H1 (cell line): ENCODE measurements at regions not wholly inside any gene's neighbourhood (a gene's known extent, or its start where the extent isn't known, plus 50 kb on each side); places are given as distances from the start of the nearest gene placed in this dataset.

Experiments used
- CTCF ChIA-PET: fragments of 300-600 bp; sonication (Branson Sonifier 250); formaldehyde crosslinking; loops from one replicate; lab custom pipeline; 2021; ENCODE audit not compliant: partially characterized antibody; lab: Charles Lee
- POLR2A ChIA-PET: fragments of 300-600 bp; sonication (Branson Sonifier 250); formaldehyde crosslinking; loops from one replicate; lab custom pipeline; 2021; ENCODE audit warnings: inconsistent platforms; ENCODE audit not compliant: partially characterized antibody; lab: Charles Lee
- DNase-seq, 2 experiments: peaks; one replicate each; pipeline versions ENCODE4 v3.0.0 to v3.0.0-alpha.2; 2010 to 2022; ENCODE audit warnings: low spot score in 2 of 2, low read depth in 1 of 2, mixed read lengths in 1 of 2
- FAIRE-seq: peaks from 2 replicates; lab custom pipeline; 2011; peaks lifted over from hg19 to GRCh38; lab: Jason Lieb, UNC
- H2AFZ ChIP-seq: 2 replicates; pipeline ENCODE4 v1.8.1; 2012; ENCODE audit warnings: low read length, inconsistent platforms
- H2AK5ac ChIP-seq: 2 replicates; pipeline ENCODE4 v1.6.1; 2013; ENCODE audit warnings: low read depth, low read length
- H2BK120ac ChIP-seq: replicated peaks from 2 replicates; pipeline ENCODE3; 2013; ENCODE audit warnings: low read depth, low read length, inconsistent platforms
- H2BK12ac ChIP-seq: 2 replicates; pipeline ENCODE4 v1.6.1; 2013; ENCODE audit warnings: low read depth, low read length
- H2BK15ac ChIP-seq: 2 replicates; pipeline ENCODE4 v1.6.1; 2013; ENCODE audit warnings: low read length
- H2BK20ac ChIP-seq: 2 replicates; pipeline ENCODE4 v1.6.1; 2013; ENCODE audit warnings: low read length
- H2BK5ac ChIP-seq: 2 replicates; pipeline ENCODE4 v1.6.1; 2013; ENCODE audit warnings: low read depth, low read length
- H3K14ac ChIP-seq: 2 replicates; pipeline ENCODE4 v1.6.1; 2013; ENCODE audit warnings: inconsistent platforms; ENCODE audit not compliant: insufficient read length
- H3K18ac ChIP-seq: 2 replicates; pipeline ENCODE4 v1.6.1; 2013; ENCODE audit warnings: low read length; ENCODE audit errors: extremely low read depth
- H3K23ac ChIP-seq: 2 replicates; pipeline ENCODE4 v1.6.1; 2013; ENCODE audit warnings: inconsistent platforms; ENCODE audit not compliant: insufficient read length
- H3K23me2 ChIP-seq: 2 replicates; pipeline ENCODE4 v1.6.1; 2013; ENCODE audit warnings: low read depth, low read length
- H3K27ac ChIP-seq: 2 replicates; pipeline ENCODE4 v1.6.1; 2011; ENCODE audit warnings: low read depth, low read length, inconsistent platforms
- H3K27me3 ChIP-seq, 4 experiments: replicated peaks in 1 of 4; 1 replicate in 1 of 4; 2 replicates in 3 of 4; pipeline versions ENCODE4 v1.6.1 to v1.8.1; 2011 to 2013; ENCODE audit warnings: low read length in 3 of 4, mild to moderate bottlenecking in 3 of 4, inconsistent platforms in 2 of 4, mixed read lengths in 2 of 4, moderate library complexity in 1 of 4; ENCODE audit not compliant: control insufficient read depth in 3 of 4, insufficient read depth in 3 of 4; ENCODE audit errors: extremely low read depth in 1 of 4
- H3K36me3 ChIP-seq, 4 experiments: 2 replicates each; pipeline versions ENCODE4 v1.6.1 to v1.8.1; 2011 to 2013; ENCODE audit warnings: mild to moderate bottlenecking in 4 of 4, low read length in 3 of 4, moderate library complexity in 2 of 4, control low read depth in 1 of 4, inconsistent platforms in 1 of 4; ENCODE audit not compliant: insufficient read depth in 4 of 4, control insufficient read depth in 2 of 4
- H3K4ac ChIP-seq: replicated peaks from 2 replicates; pipeline ENCODE3; 2013; ENCODE audit warnings: low read length, low read depth, mixed read lengths, inconsistent platforms; ENCODE audit not compliant: insufficient read length
- H3K4me1 ChIP-seq, 4 experiments: replicated peaks in 1 of 4; 1 replicate in 1 of 4; 2 replicates in 3 of 4; pipeline versions ENCODE4 v1.6.1 to v1.8.1; 2011 to 2013; ENCODE audit warnings: low read length in 3 of 4, inconsistent platforms in 2 of 4, mixed read lengths in 1 of 4; ENCODE audit not compliant: insufficient read depth in 4 of 4, control insufficient read depth in 3 of 4
- H3K4me2 ChIP-seq, 2 experiments: 2 replicates each; pipeline versions ENCODE4 v1.6.1 to v1.8.1; 2011 to 2013; ENCODE audit warnings: low read depth in 2 of 2, low read length in 2 of 2, control low read depth in 1 of 2, inconsistent platforms in 1 of 2, mild to moderate bottlenecking in 1 of 2; ENCODE audit not compliant: insufficient read depth in 1 of 2
- H3K4me3 ChIP-seq, 4 experiments: fragments of 200-600, 300-600 bp in 1 of 4; sonication (generic), shearing (Covaris generic), sonication (Bioruptor Twin) in 1 of 4; 2 replicates each; pipeline versions ENCODE4 v1.5.1 to v1.8.1; 2011 to 2016; ENCODE audit warnings: low read length in 4 of 4, low read depth in 3 of 4, control low read depth in 2 of 4, inconsistent platforms in 2 of 4, mild to moderate bottlenecking in 2 of 4, mixed read lengths in 1 of 4, moderate library complexity in 1 of 4; ENCODE audit not compliant: insufficient read depth in 2 of 4; ENCODE audit errors: extremely low read depth in 1 of 4
- H3K56ac ChIP-seq: replicated peaks from 2 replicates; pipeline ENCODE3; 2013; ENCODE audit warnings: low read depth, mild to moderate bottlenecking, mixed read lengths, low read length, inconsistent platforms; ENCODE audit not compliant: insufficient read length
- H3K79me1 ChIP-seq: 2 replicates; pipeline ENCODE4 v1.6.1; 2013; ENCODE audit warnings: low read depth, low read length, control low read depth
- H3K79me2 ChIP-seq, 2 experiments: 2 replicates each; pipeline versions ENCODE4 v1.6.1 to v1.8.1; 2012 to 2013; ENCODE audit warnings: low read length in 2 of 2, mild to moderate bottlenecking in 2 of 2, inconsistent platforms in 1 of 2; ENCODE audit not compliant: insufficient read depth in 2 of 2, control insufficient read depth in 1 of 2
- H3K9ac ChIP-seq, 4 experiments: replicated peaks in 1 of 4; 1 replicate in 1 of 4; 2 replicates in 3 of 4; pipeline versions ENCODE4 v1.6.1 to v1.8.1; 2011 to 2013; ENCODE audit warnings: low read depth in 3 of 4, low read length in 3 of 4, control low read depth in 2 of 4, mild to moderate bottlenecking in 2 of 4, moderate library complexity in 2 of 4, inconsistent platforms in 1 of 4; ENCODE audit errors: extremely low read depth in 1 of 4
- H3K9me3 ChIP-seq, 2 experiments: 2 replicates each; pipeline versions ENCODE4 v1.6.1 to v1.8.1; 2012 to 2013; ENCODE audit warnings: mild to moderate bottlenecking in 2 of 2, moderate library complexity in 2 of 2, control low read depth in 1 of 2, inconsistent platforms in 1 of 2, low read depth in 1 of 2, low read length in 1 of 2, mixed read lengths in 1 of 2; ENCODE audit not compliant: insufficient read depth in 2 of 2
- H4K20me1 ChIP-seq, 2 experiments: replicated peaks in 1 of 2; 2 replicates each; pipeline versions ENCODE3 to v1.8.1; 2011 to 2013; ENCODE audit warnings: inconsistent platforms in 2 of 2, low read length in 2 of 2, mild to moderate bottlenecking in 1 of 2; ENCODE audit not compliant: insufficient read depth in 2 of 2, control insufficient read depth in 1 of 2
- H4K5ac ChIP-seq: 2 replicates; pipeline ENCODE4 v1.6.1; 2013; ENCODE audit warnings: low read length, low read depth, mixed read lengths, inconsistent platforms; ENCODE audit not compliant: insufficient read length
- H4K8ac ChIP-seq: 2 replicates; pipeline ENCODE4 v1.8.0; 2013; ENCODE audit warnings: mild to moderate bottlenecking, moderate library complexity, low read length, inconsistent platforms; ENCODE audit not compliant: insufficient read depth; ENCODE audit errors: extremely low read depth
- H4K91ac ChIP-seq: replicated peaks from 2 replicates; pipeline ENCODE3; 2013; ENCODE audit warnings: low read length, mixed read lengths, inconsistent platforms; ENCODE audit not compliant: insufficient read length
- ATF2 ChIP-seq: IDR thresholded peaks from 2 replicates; pipeline ENCODE4 v1.6.1; 2012; ENCODE audit warnings: low read length, inconsistent platforms
- BCL11A ChIP-seq, 2 experiments: IDR thresholded peaks; one replicate each; pipeline ENCODE4 v1.6.1; 2011; ENCODE audit warnings: low read depth in 2 of 2, low read length in 2 of 2, mild to moderate bottlenecking in 2 of 2
- CEBPB ChIP-seq: IDR thresholded peaks from 2 replicates; pipeline ENCODE4 v1.6.1; 2012; ENCODE audit warnings: low read depth, low read length
- KDM1A ChIP-seq: fragments of 200-600, 300-600 bp; sonication (generic); IDR thresholded peaks from 2 replicates; pipeline ENCODE4 v1.7.1; 2016; ENCODE audit warnings: mild to moderate bottlenecking, low read length, borderline replicate concordance
- NRF1 ChIP-seq: IDR thresholded peaks from 2 replicates; pipeline ENCODE4 v1.6.1; 2011; ENCODE audit warnings: mild to moderate bottlenecking, low read depth, low read length, improper control_type of control experiment
- WGBS, 2 experiments: shearing (Covaris generic) in 1 of 2; methylation state at CpG; one replicate each; pipeline versions ENCODE4 v1.1.6 to v1.1.7; 2013 to 2015; ENCODE audit warnings: low lambda C conversion rate in 2 of 2, mixed read lengths in 2 of 2, inconsistent platforms in 1 of 2, low coverage in 1 of 2, missing lambda C conversion rate in 1 of 2; ENCODE audit not compliant: insufficient replicate concordance in 2 of 2, insufficient coverage in 1 of 2, insufficient read length in 1 of 2; ENCODE audit errors: extremely low coverage in 1 of 2, missing lambda C conversion rate in 1 of 2; 5-methylcytosine and 5-hydroxymethylcytosine counted together

DNA sequence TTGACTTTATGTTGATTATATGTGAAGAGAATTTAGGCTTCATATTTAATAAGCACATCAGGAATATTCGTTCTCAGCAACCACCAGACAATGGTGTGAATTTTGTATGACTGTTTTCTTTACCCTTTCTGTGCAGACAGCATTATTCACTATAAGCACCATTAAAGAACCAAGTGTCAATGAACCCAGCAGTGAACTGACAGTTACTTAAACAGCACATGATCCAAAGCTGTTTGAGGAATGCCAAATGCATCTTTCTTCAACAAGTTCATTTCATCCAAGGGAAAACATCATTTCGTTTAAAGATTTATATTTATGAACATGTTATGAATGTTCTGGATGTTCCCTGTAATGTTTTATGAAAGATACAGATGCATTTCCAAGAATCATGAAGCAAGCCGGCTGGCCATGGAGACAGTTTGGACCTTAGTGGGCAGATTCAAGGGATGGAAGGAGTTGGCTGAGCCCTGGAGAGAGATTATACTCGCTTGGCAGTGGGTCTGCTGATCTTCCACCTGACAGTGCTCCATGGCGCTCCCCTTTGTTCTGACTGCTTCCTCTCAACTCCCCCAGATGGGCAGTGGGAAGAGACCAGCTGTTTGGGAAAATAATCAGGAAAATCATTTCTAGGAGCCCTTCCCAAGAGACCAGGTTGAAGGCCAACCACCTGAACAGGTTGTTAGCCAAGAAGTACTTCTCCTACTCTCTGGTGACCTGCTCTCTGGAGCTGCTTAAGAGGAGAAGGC lies 326.0 kb upstream of the RSPO3 start:
- H2BK5ac ChIP-seq = no peak overlapping the region
- H3K18ac ChIP-seq = no peak overlapping the region
- no peak for DNase-seq
- H3K14ac ChIP-seq = no peak overlapping the region
- no peak for FAIRE-seq
- no peak overlapping the region for H2BK120ac ChIP-seq
- TF ChIP-seq NRF1 (no peak), BCL11A (IDR thresholded peaks at IDR 0.05; ENCODE audit: low read depth in 2 of 2, low read length in 2 of 2) (no peak), CEBPB (no peak), ATF2 (no peak), KDM1A (no peak)
- no peaks in the 10 kb centered on the region for H3K79me1 ChIP-seq
- H4K20me1 ChIP-seq = no peaks in the 10 kb centered on the region
- WGBS, 2 experiments = 90% methylated on average over 5 of the region's 5 CpGs; no CpG with 5 or more reads in 1 of the 2 experiments
- no peak overlapping the region for H2AK5ac ChIP-seq
- no peak overlapping the region for H3K27ac ChIP-seq
- no peak overlapping the region for H3K4me3 ChIP-seq
- no peak overlapping the region for H4K91ac ChIP-seq
- no peak overlapping the region for H2BK12ac ChIP-seq
- CTCF ChIA-PET = interaction anchor here (1.2 kb wide), 1 partner anchor 12 kb away, joined by 4 read pairs; no protein-coding TSS in a partner anchor
- POLR2A ChIA-PET = no interaction called here
- H3K4ac ChIP-seq = no peak overlapping the region
- H3K36me3 ChIP-seq = no peaks in the 10 kb centered on the region
- H2BK20ac ChIP-seq = no peak overlapping the region
- H3K79me2 ChIP-seq = no peaks in the 10 kb centered on the region
- H2BK15ac ChIP-seq = no peak overlapping the region
- H3K4me2 ChIP-seq = no peak overlapping the region
- no peak overlapping the region for H3K23ac ChIP-seq
- H3K23me2 ChIP-seq = no peaks in the 10 kb centered on the region
- no peaks in the 10 kb centered on the region for H3K4me1 ChIP-seq
- no peaks in the 10 kb centered on the region for H3K27me3 ChIP-seq
- no peak overlapping the region for H3K9ac ChIP-seq
- peak overlapping the region; percentile 2; the same call in 1 of the 2 replicates for H2AFZ ChIP-seq
- no peak overlapping the region for H4K8ac ChIP-seq
- no peaks in the 10 kb centered on the region for H3K9me3 ChIP-seq
- H4K5ac ChIP-seq = no peak overlapping the region
- H3K56ac ChIP-seq = no peak overlapping the region
